NCI-H187 (cell line): ENCODE measurements at regions not wholly inside any gene's neighbourhood (a gene's known extent, or its start where the extent isn't known, plus 50 kb on each side); places are given as distances from the start of the nearest gene placed in this dataset.

ENCODE experiments used
- DNase-seq, 2 experiments: peaks; one replicate each; lab custom pipeline; 2025; lab: John Stamatoyannopoulos, UW

DNA sequence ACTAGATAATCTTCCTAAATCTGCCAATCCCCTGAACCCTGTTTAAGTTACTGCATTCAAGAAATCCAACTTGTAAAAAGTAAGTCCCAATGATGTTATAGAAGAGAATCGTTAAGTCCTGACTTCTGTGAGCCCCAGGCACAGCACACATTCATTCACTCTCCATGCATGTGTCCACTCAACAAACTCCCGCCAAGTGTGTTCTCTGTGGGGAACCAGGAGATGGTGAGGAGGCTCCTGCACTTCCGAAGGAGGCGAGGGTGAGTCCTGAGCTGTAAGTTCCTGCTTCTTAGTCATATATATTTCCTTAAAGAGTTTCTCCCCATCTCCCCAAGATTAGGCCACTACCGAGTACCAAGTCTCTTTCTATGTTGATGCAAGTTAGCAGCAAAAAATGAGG is 635.0 kb upstream of the ID2 start:
- no peak for DNase-seq

- DNase-seq = no peak
Measured at GRCh38 chr2:8049176-8049575, 632.7 kb upstream of the ID2 start.

DNA sequence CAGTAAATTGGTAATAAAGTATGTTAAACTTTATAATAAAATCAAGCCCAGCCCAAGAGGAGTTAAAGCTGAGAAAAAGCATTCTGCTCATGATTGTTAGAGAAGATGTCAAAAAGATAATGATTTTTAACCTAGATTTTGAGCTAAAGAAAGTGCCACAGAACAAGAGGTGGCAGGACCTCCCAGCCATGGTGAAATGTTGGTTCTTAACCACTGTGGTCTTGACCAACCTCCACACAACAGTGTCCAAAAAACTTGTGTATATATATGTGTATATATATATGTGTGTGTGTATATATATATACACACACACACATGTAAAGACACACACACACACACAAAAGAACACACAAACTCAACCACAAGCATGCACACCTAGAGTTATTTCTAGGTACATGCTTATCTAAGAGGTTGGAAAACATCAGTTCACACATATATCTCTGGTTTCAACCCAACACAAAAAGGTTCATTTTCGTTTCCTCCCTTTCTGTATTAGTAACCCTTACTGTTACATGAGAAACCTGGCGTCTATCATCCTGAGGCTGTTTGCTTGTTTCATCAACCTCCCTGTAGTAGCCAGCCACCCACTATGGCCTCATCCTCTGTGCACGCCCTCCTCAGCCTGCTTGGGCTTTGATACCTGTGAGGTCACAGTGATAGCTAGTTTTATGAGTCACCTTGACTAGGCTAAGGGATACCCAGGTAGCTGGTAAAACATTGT is 631.8 kb upstream of the ID2 start:
- no peak for DNase-seq

DNA sequence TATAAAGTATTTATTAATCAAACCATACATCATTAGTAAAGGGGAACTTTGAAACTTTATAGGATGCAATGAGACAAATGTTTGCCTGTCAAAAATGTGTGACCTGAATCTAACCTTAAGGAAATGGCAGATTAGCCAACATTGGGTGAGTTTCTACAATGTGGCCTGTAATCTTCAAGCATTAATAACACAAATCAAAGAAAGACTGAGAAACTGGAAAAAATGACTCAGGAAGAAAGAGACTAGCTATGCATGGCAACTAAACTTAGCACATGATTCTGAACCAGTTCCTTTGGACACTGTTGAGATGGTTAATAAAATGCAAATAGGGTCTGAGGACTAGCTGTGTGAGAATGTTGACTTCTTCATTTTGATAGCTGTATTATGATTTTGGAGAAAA is 628.6 kb upstream of the ID2 start:
- no peak for DNase-seq

DNA sequence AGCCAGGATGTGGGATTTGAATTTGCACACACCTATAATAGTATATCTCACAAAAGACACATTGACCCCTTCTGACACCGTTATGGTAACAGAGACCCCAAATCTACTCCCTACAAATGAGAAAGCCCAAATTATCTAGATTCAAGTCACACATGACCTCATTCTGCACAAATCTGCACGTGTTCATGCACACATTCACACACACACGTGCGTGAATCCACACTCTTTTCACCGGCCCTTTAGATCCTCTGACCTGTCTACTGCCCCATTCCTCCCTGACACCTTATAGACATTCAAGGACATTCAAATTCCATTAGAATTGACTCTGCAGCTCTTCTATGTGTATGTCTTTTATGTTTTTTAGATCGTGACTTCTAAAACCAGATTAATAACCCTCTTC is 627.8 kb upstream of the ID2 start:
- DNase-seq = no peak

GRCh38 chr2:8058652-8059051 is 623.2 kb upstream of the ID2 start:
- no peak for DNase-seq

GRCh38 chr2:8059255-8059654 is 622.6 kb upstream of the ID2 start:
- DNase-seq = peak; percentile 18 to 24

DNA sequence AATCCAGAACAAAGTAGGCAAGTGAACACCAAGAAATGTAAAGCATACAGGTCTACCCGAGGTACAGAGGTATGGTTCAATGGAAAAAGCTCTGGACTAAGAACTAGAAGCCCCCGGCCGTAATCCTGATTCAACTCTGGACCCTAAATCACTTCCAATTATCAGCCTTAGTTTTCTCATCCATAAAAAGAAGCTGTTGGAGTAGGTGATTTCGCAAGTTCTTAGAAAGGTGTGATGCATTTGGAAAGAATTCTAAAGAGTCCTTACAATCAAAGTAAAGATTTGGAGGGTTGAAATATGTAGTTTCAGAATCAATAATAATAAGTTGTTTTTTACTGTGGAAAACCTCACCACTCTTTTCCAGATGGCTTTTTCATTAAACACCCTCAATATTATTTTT is 622.1 kb upstream of the ID2 start:
- no peak for DNase-seq

GRCh38 chr2:8061219-8061618 is 620.6 kb upstream of the ID2 start:
- DNase-seq = no peak

DNA sequence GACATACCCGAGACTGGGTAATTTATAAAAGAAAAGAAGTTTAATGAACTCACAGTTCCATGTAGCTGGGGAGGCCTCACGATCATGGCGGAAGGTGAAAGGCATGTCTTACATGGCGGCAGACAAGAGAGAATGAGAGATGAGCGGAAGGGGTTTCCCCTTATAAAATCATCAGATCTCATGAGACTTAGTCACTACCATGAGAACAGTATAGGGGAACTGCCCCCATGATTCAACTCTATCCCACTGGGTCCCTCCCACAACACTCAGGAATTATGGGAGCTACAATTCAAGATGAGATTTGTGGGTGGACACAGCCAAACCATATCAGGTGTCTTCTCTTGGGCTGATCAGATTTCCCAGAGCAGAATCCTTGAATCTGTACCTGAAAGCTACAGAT is 617.3 kb upstream of the ID2 start:
- no peak for DNase-seq

DNA sequence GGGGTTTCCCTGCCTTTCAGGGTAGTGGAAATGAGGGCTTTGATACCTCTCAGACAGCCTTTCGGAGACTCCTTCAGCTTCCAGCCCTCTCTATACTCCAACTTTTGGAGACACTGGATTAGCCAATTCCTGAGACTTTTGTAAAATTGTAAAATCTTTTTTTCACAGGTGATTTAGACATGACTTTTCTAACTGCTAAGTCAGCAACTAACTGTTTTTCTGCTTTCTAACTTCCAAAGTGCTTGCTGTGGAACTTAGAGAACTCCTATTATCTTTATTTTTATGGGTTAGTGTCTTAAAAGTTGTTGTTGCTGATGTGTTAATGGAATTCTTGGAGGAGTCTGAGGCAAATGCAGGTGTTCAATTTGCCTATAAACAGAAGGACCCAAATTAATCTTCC is 616.7 kb upstream of the ID2 start:
- no peak for DNase-seq

GRCh38 chr2:8067784-8068336 is 614.0 kb upstream of the ID2 start:
- no peak for DNase-seq

- no peak for DNase-seq
Measured at GRCh38 chr2:8072907-8073306, 608.9 kb upstream of the ID2 start.

GRCh38 chr2:8073916-8074315 is 607.9 kb upstream of the ID2 start:
- DNase-seq = no peak

GRCh38 chr2:8076448-8077342 is 605.2 kb upstream of the ID2 start:
- no peak for DNase-seq

DNA sequence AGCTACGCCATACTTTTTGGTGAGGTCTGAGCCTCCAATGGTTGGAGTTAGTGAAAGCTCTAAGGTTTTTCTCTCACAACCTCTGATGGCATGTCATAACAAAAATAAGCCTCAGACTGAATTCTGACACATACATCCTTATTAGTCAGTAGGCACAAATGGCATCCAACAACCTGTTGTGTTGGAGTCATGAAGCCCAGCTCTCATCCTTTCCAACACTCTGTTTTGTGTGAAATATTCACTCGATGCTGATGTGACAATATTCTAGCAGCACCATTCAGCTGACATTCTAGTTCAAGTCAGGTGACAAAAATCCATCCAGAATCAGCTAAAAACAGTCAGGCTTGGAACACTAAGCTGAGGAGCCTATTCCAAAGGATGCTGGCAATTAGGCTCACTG is 603.2 kb upstream of the ID2 start:
- no peak for DNase-seq

GRCh38 chr2:8080063-8080462 is 601.8 kb upstream of the ID2 start:
- no peak for DNase-seq

- DNase-seq = no peak
Measured at GRCh38 chr2:8081130-8081529, 600.7 kb upstream of the ID2 start.

- DNase-seq = no peak
Measured at GRCh38 chr2:8082840-8083239, 599.0 kb upstream of the ID2 start.

- no peak for DNase-seq
Measured at GRCh38 chr2:8086357-8086756, 595.5 kb upstream of the ID2 start.

DNA sequence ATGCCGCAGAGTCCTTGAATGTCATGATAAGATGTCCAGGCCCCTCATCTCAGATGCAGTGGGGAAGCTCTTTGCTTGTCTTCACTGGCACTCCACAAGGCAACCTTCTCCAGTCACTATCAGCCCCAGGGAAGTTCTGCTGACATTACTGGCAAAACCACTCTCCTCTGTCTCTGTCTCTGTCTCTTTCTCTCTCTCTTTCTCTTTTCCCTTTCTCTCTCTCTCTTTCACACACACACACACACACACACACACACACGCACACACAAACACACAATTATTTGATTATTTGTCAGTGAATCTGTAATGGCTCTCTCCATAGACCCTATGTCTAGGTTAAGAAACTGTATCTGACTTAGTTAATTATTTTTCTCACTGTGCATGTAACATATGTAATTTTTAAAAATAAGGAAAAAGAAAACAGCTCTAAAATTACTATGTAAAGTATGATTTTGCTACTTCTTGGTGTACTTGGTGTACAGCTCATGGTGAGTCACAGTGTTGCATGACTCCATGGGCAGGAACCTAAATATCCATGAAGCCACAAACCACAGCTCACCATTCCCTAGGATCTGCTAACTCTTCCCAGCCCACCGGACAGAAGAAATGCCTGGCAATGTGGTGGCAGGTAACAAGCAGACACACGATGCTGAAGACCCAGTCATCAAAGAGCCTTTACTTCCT is 594.9 kb upstream of the ID2 start:
- no peak for DNase-seq

- DNase-seq = no peak
Measured at GRCh38 chr2:8087480-8087840, 594.4 kb upstream of the ID2 start.

GRCh38 chr2:8088810-8089209 is 593.0 kb upstream of the ID2 start:
- no peak for DNase-seq
